ENCODE measurements at regions not wholly inside any gene's neighbourhood (a gene's known extent, or its start where the extent isn't known, plus 50 kb on each side); places are given as distances from the start of the nearest gene placed in this dataset.

DNA sequence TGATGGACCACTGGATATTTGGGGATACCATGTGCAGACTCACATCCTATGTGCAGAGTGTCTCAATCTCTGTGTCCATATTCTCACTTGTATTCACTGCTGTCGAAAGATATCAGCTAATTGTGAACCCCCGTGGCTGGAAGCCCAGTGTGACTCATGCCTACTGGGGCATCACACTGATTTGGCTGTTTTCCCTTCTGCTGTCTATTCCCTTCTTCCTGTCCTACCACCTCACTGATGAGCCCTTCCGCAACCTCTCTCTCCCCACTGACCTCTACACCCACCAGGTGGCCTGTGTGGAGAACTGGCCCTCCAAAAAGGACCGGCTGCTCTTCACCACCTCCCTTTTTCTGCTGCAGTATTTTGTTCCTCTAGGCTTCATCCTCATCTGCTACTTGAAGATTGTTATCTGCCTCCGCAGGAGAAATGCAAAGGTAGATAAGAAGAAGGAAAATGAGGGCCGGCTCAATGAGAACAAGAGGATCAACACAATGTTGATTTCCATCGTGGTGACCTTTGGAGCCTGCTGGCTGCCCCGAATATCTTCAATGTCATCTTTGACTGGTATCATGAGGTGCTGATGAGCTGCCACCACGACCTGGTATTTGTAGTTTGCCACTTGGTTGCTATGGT is 54.5 kb upstream of the HNRNPA0 start:
- no peak for DNase-seq

GRCh38 chr5:137815202-137815990 is 52.3 kb upstream of the MYOT start:
- peak in 1 of 2 experiments; percentile 22 for DNase-seq
